ENCODE measurements at regions not wholly inside any gene's neighbourhood (a gene's known extent, or its start where the extent isn't known, plus 50 kb on each side); places are given as distances from the start of the nearest gene placed in this dataset.

DNA sequence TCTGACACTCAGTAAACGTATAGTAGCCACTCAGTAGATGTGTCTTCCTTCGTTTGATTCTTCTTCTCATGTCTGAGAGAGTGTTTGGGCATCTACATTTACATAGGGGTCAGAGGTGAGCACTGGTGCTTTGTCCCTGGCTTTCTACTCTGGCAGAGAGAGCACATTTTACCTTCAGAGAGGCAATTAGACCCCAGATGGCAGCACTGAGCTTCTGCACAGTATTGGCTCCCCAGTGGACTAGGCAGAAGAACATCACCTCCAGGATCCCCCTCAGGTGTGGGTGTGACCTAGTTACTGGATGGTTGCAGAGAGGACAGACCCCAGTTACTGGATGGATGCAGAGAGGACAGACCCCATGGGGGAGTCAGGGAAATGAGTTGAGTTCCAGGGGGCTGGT lies 327.2 kb downstream of the DHX35 start:
- TF ChIP-seq, protein P1, sequence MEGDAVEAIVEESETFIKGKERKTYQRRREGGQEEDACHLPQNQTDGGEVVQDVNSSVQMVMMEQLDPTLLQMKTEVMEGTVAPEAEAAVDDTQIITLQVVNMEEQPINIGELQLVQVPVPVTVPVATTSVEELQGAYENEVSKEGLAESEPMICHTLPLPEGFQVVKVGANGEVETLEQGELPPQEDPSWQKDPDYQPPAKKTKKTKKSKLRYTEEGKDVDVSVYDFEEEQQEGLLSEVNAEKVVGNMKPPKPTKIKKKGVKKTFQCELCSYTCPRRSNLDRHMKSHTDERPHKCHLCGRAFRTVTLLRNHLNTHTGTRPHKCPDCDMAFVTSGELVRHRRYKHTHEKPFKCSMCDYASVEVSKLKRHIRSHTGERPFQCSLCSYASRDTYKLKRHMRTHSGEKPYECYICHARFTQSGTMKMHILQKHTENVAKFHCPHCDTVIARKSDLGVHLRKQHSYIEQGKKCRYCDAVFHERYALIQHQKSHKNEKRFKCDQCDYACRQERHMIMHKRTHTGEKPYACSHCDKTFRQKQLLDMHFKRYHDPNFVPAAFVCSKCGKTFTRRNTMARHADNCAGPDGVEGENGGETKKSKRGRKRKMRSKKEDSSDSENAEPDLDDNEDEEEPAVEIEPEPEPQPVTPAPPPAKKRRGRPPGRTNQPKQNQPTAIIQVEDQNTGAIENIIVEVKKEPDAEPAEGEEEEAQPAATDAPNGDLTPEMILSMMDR (IDR thresholded peaks at IDR 0.05) = no peak
- no peak for DNase-seq (ENCODE audit: low spot score)
- Histone ChIP-seq H3K27ac (no peak overlapping the region), H3K4me3 (no peak overlapping the region)

DNA sequence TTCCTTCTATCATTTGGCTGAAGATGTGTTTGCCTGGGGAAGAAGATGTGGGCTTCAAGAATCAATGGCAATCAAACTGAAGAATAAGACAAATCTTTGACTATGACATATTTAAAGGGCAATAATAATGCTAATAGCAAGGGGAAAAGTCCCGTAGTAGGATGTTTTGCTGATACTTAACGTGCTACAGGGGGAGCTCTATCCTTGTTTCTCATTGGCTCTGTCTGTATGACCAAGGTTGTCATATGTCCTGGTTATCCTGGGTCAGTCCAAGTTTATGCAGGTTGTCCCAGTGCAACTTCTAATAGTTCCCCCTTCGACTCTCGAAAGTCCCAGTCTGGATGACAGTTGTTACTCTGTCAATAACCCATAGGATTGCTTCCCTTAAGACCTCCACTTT lies 321.3 kb downstream of the DHX35 start:
- TF ChIP-seq, protein P1 (IDR thresholded peaks at IDR 0.05) = no peak
- no peak for DNase-seq (ENCODE audit: low spot score)
- Histone ChIP-seq H3K27ac (no peak overlapping the region), H3K4me3 (no peak overlapping the region)

DNA sequence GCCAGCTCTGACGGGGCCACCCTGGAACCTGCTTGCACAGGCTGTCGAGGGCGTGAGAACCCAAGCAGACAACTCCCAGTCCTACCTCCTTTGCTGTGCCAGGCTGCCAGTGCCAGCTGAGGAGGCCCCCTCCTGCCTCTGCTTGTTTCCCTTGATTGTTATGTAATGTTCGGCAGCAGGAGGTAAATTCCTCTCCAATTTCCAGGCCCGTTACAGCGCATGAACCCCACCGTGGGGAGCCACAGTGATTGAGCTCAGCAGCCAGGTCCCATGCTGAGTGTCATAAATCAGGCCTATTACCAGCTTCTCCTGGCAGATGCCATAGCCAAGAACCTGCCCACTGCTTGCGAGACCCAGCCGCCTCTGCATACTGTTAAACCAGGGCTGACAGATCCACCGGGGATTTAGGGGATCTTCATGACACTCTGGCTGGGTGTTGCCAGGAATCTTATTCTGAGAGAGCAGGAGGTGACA lies 320.5 kb downstream of the DHX35 start:
- DNase-seq (ENCODE audit: low spot score) = no peak
- Histone ChIP-seq H3K27ac (no peak overlapping the region), H3K4me3 (no peak overlapping the region)
- TF ChIP-seq, protein P1 (IDR thresholded peaks at IDR 0.05) = no peak

DNA sequence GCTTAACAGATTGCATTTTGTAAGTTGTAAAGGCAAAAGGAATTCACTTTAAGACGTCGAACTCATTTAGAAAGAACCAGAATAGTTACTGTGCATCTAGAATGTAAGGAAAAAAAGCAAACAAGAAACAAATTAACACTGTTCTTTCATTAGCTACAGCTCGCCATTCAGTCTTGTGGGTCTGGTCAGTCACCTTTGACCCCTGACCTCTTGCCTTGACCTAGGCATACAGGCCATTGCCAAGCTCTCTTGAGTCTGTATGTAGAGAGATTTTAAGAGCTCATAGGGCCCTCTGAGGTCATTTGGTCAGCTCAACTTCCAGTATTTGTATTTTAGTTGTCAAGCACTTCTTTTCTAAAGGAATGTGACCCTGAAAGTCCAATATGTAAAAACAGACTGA lies 318.7 kb downstream of the DHX35 start:
- Histone ChIP-seq H3K27ac (no peak overlapping the region), H3K4me3 (no peak overlapping the region)
- TF ChIP-seq, protein P1 (IDR thresholded peaks at IDR 0.05) = no peak
- DNase-seq (ENCODE audit: low spot score) = no peak

DNA sequence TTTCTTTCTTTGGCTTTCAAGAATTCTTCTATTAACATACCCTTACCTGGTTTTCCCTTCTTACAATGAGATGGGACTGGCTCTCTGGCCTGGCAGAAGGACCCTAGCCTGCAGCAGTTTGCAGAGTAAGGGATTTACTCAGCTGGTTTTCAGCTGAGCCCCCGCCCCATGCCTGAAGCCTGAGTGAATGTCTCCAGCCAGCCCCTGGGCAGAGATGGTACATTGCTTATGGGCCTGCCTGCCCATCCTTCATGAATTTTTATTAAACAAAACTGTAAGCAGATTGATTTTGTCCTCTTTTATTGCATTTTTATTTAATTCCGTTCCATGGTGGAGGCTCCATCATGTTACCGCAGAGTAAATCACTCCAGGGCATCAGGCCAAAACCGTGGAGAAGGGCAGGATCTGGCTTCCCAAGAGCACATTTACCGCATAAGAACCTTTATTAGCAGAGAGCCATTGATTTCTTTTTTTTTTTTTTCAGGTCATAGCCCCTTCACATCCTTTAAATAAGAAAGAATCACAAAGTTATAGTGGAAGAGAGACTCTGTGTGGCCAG lies 316.2 kb downstream of the DHX35 start:
- H3K27ac ChIP-seq = no peak overlapping the region
- no peak overlapping the region for H3K4me3 ChIP-seq
- DNase-seq (ENCODE audit: low spot score) = no peak
- TF ChIP-seq, protein P1 (IDR thresholded peaks at IDR 0.05) = no peak

DNA sequence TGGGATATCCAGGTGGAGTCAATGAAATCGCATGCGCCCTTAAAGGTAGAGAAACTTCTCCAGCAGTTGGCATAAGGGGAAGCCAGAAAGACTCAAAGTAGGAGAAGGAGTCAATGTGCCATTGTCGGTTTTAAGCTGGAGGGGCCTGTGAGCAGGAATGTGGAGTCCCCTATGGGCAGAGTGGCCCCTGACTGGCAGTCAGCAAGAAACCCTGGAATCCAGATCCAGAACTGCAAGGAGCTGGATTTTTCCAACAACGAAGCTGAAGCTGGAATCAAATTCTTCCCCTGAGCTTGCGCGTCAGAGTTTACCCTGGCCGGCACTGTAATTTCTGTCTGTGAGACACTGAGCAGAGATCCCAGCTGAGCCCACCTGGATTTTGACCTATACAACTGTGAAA lies 315.0 kb downstream of the DHX35 start:
- Histone ChIP-seq H3K27ac (no peak overlapping the region), H3K4me3 (no peak overlapping the region)
- no peak for DNase-seq (ENCODE audit: low spot score)
- TF ChIP-seq, protein P1 (IDR thresholded peaks at IDR 0.05) = no peak

DNA sequence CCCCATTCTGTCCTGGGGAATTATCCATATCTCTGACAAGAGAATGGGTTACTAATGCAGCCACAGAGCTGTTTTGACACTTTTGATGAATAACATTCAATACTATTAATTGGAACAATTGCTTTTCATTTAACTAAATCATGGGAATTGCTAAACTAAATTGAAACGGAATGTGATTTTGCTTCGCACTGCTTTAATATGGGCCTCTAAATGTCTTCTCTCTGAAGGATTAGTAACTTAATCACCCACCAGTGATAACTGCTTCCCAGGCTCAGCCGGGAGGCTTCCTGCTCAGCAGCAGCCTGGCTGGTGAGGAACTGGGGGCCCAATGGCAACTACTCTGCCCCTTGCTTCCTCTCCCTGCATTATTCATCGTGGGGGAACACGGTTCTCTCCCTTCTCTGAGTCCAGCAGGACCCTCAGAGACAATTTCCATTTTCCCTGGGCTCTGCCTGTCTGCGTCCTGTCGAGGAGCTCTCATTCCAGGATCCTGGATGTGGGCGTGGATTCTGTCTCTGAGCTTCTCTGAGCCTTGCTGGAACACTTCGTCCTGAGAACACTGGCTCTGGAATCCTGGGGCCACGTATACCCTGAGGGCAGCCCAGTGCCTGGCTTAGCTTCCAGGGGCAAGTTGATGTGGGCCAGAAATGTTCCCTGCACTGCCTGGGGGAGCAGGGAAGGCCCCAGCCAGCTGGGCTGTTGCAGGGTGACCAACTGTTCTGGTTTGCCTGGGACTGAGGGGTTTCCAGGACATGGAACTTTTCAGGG lies 308.9 kb downstream of the DHX35 start:
- Histone ChIP-seq H3K4me3 (no peak overlapping the region), H3K27ac (no peak overlapping the region)
- TF ChIP-seq, protein P1 (IDR thresholded peaks at IDR 0.05) = no peak
- DNase-seq (ENCODE audit: low spot score) = no peak

Measured in coronary artery (tissue), 2 donors.